ENCODE measurements at regions not wholly inside any gene's neighbourhood (a gene's known extent, or its start where the extent isn't known, plus 50 kb on each side); places are given as distances from the start of the nearest gene placed in this dataset.

DNA sequence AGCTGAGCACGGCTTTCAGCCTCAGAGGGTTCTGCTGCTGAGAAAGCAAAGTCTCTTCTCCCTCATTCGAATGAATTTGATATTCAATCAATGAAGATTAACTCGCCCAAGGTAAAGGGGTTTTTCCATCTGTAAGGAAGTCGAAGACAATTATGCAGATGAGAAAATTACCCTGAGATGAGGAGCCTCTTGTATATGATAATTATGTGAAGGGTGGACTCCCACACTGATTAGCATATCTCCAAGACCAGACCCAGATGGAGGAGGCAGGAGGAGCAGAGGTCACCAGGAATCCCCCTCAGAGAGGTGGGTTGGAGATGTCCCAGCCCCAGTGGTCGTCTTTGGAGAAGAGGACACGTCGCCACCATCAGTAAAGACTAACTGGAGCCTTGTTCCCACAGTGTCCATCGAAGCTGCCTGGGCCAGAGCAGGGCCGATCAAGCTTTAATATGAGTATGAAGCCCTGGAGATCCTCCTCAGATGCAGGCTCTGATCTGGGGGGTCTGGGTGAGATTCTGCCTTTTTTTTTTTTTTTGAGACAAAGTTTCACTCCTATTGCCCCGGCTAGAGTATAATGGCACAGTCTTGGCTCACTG lies 61.5 kb upstream of the LHX1 start:
- DNase-seq, result no peak

- no peak for DNase-seq
Observed at GRCh38 chr17:36876966-36877365, 60.3 kb upstream of the LHX1 start.

- no peak for DNase-seq
Observed at GRCh38 chr17:36877771-36878170, 59.5 kb upstream of the LHX1 start.

GRCh38 chr17:36878216-36878615 lies 59.1 kb upstream of the LHX1 start:
- no peak for DNase-seq

DNA sequence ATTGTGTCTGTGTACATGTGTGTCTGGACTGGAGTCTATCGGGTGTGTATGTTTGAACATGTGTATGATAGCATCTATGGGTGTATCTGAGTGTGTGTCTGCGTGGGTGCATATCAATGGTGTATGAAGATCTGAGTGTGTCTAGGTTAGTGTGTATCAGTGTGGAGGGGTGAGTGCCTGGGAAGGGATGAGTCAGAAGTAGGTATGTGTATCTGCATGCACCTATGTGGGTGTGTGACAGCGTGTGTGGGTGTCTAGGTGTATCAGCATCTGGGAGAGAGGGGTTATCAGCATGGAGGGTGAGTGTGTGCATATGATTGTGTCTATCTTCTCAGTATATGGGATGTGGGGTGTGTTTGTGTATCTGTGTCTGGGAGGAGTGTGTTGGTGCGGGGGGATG lies 58.2 kb upstream of the LHX1 start:
- DNase-seq, result no peak

DNA sequence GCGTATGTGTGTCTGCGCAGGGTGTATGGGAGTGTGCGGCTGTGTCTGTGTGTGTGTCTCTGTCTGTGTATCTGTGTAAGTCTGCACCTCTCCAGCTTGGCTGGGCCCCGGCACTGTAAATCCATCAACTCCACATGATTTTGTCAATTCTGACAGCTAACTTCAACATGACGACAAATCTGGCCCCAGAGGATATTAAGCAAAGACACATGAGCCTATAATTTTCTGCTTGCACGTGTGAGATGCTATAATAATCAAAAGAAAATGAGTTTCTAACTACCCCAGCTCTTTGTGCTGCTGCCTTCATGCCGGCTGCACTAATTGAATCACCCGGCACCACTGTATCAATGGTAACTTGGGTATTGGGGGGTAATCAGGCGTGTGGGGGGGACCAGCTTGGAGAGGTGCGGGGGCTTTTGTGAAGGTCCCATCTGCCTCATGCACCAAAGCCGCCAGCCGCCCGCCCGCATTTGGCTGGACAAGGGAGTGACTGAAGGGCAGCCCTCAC lies 57.6 kb upstream of the LHX1 start:
- no peak for DNase-seq

- no peak for DNase-seq
Observed at GRCh38 chr17:36880268-36880905, 56.9 kb upstream of the LHX1 start.

GRCh38 chr17:36881323-36881722 lies 56.0 kb upstream of the LHX1 start:
- DNase-seq, result no peak

- DNase-seq, result no peak
Observed at GRCh38 chr17:36884495-36885152, 52.7 kb upstream of the LHX1 start.

- no peak for DNase-seq
Observed at GRCh38 chr17:36885153-36885735, 52.0 kb upstream of the LHX1 start.

GRCh38 chr17:36885771-36886377 lies 51.4 kb upstream of the LHX1 start:
- DNase-seq, result no peak
